Left forelimb (tissue), 1 donor: ENCODE measurements at regions not wholly inside any gene's neighbourhood (a gene's known extent, or its start where the extent isn't known, plus 50 kb on each side); places are given as distances from the start of the nearest gene placed in this dataset.
A peak's percentile ranks its signal among the peaks of the same experiment; 100 is the strongest.

ENCODE experiments used
- DNase-seq: peaks from one replicate; pipeline ENCODE4 v3.0.0-alpha.2; 2018; ENCODE audit warnings: low spot score

DNA sequence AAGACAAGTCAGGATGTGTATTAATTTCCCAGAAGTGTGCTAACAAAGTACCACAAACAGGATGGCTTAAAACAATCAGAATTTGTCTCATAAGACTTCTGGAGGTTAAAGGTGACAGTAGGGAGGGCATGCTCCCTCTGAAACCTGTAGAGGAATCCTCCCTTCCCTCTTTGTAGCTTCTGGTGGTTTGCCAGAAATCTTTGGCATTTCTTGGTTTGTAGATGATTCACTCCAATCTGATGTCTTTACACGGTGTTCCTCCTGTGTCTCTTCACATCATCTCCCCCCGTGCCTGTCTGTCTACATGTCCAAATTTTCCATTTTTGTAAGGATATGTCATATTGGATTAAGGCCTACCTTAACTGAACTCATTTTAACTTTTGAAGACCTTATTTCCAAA lies 471.5 kb downstream of the ZNF608 start:
- DNase-seq, result no peak

DNA sequence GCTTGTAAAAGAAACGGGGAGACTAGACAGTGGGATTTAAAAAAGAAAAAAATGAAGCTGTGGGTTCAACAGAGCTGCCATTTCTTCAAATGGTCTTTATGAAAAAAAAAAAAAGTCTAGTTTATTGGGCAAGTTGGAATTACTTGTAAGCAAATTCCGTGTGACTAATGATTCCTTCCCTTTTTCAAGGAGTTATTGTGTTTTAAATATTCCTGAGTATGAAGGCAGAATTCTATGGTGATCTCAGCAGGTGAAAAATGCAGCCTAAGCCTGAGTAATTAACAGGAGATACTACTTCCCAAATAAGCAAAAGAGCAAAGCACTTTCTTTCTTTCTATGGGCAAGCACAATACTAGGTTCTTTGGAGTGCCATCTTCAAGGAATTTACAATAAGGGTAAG lies 481.9 kb downstream of the ZNF608 start:
- no peak for DNase-seq

DNA sequence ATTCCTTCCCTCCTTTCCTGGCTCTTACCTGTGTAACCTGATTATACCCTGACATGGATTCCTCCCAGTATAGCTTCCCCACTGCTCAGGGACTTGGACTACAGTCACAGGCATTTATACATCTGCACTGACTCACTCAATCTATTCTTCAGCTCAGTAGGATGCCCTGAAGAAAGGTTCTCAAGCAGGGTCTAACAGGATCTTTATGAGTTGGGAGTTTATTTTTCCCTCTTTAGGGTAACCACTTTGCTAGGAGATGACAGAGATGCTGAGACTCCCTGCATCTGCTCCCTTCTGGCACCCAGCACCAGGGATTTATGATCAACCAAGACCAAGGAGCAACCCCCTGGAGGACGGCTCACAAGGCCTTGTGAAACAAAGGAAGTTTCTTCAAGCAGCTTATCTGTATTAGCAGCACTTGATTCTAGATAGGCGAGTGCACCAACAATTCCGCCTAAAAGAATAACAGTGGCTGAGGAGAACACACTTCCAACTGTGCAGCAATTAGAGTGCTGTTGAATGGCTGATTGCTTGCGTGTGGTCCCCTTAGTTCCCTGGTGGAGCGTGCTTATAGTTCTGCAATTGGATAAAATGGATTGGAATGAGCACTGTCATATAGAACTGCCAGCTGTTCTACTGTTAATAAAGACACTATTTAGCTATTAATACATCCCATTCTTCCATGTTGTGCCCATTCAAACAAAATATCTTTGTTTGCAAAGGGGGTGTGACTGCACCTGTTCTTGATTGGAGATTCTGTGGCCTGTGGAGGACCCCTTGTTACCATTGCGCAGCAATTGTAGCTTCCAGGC lies 482.6 kb downstream of the ZNF608 start:
- DNase-seq, result no peak

DNA sequence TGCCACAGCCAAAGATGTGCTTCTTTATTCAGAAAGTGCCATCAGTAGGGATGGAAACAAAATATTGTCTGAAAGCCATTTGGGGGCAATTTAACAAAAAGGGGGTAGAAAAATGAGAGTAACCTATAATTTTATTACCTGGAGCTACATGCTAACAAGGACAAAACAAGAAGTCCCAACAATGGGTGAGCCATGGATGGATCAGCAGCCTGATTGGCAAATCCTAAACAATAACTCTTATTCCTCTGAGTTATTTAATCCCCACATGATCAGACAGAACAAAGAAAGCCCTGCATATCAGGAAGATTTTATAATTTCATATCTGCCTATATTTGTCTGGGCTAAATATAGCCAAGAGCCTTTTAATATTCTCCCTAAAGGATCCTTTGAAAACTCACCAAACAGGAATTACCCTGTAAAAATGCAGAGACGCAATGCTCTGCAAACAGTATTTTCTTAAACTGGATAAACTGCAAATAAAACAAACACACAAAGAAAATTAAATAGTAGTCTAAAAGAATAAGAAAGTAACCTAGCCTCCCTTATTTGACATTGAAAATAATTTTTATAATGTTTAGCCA lies 483.4 kb downstream of the ZNF608 start:
- DNase-seq, result no peak

DNA sequence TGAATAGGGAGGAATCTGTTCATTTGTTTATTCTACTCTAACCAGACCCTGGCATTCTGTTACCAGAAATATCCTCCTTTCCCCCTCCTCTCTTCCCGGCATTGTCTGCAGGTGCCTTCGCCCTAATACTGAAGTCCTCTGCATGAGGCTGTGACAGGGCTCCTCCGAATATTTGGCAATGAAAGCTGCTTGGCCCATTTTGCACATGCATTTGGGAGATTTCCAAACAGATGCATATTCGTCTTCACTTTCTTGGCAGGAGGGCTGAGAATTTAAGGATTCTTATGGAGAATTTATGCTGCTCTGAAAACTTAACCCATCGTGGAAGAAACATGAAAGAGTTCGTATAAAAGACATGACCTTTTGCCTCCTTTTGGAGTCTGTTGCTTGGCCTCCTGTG lies 484.0 kb downstream of the ZNF608 start:
- DNase-seq, result peak; percentile 73

DNA sequence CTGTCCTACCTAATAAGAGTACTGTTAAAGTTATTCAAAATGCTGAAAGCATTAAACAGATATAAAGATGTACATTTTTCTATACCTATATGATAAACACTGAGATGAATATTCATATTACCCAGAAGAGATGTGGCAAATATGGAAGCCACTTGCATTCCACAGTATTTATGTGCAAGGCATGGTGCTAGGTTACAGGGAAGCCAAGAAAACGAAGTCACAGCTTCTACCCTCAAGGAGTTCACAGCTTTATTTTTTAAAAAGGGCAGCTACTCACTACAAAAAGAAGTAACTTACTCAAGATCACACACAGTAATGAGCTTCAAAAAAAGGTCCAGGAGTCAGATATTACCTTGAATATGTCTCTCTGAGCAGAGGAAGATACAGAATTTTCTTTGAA lies 484.6 kb downstream of the ZNF608 start:
- no peak for DNase-seq

DNA sequence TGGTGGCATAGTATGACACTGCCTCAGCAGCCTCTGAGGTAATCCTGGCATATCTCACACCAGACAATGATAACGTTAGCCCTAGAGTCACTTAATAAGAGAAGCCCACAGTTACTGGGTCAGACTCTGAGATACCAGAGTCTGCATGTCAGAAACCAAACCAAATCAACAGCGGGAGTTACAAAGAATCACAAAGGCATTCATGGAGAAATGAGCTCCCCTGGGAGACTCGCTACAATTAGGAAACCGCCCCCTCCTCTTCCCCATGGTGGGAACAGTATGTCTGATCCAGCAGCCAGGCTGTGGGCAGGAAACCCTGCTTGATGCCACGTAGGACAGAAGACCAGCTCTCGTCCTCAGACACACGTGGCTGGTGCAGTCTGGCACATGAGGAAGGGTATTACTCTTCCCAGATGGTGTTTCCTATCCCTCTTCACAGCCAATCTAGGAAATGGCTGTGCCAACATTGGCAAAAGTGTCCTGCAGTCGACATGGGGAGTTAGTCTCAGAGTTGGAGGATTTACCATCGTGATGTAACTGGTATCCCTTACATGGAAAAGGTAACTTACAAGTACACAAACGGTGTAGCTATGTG lies 485.4 kb downstream of the ZNF608 start:
- DNase-seq, result no peak

DNA sequence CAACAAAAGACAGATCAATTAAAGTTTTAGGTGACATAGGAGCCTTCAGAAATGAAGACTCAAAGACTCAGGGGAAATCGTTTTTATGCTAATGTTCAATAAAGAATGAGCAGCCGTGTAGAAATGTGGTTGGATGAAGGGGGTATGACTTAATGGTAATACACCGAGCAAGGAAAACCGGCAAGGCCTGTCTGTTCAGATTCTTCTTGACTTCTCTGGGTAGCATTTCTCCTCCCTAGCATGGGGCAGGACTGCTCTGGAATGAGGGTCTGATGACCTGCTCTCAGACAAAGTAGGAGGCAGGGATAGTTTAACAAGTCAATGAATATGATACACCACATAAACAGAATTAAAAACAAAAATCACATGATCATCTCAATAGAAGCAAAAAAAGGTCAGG lies 487.4 kb downstream of the ZNF608 start:
- DNase-seq, result no peak

DNA sequence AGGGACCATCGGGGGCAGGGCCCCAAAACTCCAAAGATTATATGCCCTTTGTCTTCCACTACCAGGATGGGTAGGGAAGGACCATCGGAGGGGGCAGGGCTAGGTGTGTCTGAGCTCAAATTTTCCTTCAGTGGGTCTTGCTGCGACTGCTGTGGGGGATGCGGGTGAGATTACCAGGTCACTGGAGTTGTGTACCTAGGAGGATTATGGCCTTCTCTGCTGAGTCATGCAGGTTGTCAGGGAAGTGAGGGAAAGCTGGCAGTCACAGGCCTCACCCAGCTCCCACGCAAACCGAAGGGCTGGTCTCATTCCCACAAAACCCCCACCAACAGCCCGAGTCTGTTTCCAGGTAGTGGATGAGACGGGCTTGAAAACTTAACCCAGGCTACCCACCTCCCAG lies 489.4 kb downstream of the ZNF608 start:
- no peak for DNase-seq

DNA sequence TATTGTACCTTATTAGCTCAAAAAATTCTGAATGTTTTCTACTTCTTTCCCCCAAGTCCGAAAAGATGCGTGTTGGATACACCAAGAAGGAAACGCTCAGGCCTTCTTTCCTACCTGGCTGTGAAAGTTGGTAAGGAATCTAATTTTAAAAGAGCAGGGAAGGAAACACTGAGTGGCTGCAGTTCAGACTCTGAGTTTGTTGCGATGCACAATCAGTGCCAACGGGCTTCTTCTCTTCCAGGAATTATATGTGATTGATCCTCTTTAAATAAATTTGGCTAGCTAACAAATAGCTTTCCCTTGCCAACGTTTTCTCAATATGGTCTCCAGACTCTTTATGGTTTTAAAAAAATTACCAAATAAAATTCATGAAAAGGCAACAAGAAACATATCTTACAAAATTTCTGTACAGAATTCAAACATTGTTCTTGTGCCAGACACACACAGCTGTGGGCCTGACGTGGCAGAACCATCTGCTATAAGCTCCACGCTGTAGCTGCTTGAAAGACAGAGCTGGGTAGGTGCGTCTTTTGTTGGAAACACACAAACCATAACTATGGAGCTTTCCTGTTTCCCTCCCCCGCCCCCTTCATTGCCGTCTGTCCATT lies 493.1 kb downstream of the ZNF608 start:
- DNase-seq, result no peak

DNA sequence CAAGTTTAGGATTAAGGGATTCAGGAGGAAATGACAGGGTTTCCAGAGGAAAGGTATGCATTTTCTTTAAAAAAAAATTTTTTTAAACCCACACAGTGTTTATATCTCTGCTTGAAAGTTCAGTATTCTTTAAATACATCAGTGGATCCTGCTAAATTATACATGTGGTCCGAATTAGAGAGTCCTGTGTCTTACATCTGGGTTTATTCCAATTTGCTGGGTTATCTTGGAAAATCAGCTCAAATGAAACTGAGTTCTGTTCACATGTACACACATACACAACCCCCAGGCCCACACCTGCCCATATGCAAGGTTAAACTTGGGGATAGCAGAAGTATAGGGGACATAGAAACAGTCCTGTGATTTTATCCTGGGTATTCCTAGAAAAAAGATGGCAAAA lies 493.7 kb downstream of the ZNF608 start:
- no peak for DNase-seq

DNA sequence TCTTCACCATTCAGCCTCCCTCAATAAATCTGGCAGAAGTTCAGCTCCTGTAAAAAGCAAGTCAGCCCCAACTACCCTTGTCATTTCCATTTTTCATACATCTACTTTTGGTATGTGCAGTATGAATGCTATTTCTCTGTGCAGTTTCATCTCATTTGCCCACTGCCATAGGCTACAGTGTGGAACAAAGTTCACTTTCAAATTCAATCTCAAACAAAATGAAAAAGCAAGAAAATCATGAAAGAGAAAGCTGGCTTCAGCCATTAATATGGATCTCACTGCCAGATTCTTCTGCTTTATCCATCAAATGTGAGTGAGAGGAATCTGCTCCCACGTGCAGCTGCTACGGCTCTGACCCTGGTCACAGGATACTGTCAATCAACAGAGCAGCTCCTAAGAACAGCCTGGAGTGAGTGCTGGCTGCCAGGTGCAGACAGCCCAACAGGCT lies 494.2 kb downstream of the ZNF608 start:
- DNase-seq, result no peak

DNA sequence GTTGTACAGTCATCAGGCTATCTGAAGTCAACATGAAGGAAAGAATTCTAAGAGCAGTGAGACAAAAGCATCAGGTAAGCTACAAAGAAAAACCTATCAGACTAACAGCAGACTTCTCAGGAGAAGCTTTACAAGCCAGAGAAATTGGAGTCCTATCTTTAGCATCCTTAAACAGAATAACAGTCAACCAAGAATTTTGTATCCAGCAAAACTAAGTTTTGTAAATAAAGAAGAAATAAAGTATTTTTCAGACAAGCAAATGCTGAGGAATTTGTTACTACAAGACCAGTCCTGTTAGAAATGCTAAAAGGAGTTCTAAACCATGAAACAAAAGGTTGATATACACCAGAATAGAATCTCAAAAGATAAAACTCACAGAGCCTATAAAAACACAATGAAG lies 501.2 kb downstream of the ZNF608 start:
- DNase-seq, result no peak

DNA sequence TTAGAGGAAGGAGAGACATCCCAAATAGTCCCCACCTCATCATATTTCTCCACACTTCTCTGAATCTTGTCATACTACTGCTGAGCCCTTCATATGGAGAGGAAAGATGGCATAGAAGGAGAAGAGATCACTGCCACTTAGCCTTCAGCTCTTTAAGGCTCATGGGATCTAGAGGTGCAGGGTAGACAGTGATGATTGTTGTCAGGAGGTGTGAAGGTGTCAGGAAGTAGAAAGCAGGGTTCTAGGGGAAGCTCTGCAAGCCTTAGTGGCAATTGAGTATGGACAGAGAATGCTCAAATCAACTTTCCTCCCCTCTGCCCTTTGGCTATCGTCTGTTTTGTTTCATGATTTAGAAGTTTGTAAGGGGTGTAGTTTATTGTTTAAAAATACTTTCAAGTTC lies 505.7 kb downstream of the ZNF608 start:
- no peak for DNase-seq

DNA sequence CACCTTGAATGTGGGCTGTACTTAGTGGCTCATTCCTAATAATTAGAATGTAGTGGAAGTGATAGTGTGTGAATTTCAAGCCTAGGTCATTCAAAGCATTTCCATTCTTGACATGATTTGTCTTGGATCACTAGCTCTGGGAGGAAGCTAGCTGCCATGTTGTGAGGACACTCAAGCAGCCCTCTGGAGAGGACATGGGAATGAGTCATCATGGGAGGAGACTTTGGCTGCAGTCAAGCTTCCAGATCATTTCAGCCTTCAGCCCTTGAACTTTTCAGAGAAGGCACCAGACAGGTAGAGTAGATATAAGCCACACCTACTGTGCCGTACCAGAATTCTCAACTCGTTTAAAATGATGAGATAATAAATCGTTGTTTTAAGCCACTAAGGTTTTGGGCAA lies 506.9 kb downstream of the ZNF608 start:
- no peak for DNase-seq

DNA sequence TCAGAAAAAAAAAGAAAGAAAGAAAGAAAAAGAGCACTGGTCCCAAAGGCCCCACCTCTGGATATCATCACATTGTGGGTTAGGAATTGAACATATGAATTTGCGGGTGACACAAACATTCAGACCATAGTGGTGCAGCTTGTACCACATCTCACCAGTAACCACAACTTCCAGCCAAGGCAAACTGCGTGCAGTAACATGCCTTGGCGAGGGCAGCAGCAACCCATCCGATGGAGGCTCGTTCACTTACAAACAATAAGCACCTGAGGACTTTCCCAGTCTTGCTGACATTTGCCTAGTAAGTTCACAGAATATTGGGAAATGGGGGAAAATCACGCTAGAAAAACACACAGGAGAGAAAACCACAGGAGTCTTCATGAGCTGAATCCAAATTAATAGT lies 508.1 kb downstream of the ZNF608 start:
- no peak for DNase-seq

DNA sequence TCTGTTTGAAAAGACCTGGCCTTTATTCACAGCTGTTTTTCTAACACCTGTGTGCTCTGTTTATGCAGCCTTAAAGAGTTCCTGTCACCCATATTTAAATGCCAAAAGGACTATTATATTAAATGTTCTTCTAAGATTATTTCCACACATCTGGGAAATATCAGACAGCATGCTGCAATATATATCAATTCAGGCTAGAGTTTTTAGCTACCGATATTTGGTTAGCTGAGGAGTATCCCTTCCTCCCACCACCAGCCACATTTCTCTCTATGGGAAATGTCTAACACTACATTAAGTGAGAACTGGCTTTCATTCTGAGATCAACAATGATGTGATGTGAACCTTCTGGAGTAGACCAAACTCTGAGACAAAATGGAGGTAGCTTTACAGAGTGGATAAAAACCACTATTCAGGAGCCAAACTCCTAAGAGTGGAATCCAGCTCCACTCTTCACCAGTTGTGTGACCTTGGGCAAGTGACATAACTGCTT lies 509.2 kb downstream of the ZNF608 start:
- no peak for DNase-seq

DNA sequence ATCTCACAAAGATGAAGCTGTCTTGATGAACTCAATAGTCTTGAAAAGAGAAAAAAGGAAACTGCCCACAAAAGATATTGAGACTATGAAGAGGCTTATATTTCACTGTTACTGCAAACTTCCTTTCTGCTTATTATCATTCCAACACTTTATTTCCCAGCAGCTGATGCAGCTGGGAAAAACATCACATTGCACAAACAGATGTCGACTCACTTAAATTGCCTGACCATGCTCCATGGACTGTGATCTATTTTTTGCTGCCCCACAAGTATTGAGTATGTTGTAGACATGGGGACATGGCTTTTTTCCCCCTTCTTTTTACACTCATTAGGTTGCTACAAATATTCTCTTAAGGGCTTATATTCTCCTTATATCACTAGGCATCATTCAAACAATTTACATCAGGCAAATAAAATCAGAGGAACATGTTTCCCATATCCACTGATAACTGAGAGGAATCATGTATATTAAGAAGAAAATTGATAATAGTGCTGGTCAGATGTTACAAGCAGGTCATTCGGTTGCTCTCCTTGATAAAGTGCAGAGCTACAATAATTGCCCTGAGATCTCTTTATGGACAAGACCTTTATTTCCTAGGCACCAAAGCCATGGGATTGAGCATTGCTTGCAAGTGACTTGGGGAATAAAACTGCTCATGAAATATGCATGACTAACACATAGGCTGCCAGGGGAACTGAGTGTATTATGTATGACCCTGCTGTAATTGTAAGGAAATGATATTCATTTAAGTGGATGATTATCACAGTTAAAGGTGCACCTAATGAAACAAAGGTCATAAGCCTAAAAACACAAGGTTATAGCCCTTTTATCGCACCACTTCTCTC lies 509.9 kb downstream of the ZNF608 start:
- no peak for DNase-seq

DNA sequence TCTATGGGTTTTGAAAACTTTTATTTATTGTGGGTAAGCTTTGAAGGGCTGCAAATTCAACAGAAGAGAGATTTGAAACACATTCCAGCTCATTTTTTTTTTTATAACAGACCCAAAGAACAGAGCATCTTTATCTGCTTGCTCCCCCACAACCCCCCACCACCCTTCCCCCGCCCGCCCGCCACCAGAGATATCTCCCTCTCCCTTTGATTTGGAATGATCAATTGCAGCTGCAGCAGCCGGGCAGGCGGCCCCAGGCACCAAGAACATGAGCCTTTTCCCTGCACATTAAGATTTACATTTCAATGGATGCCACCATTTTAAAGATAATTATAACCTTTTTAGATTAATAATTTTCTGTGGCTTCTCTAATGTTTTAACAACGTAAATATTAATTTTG lies 510.9 kb downstream of the ZNF608 start:
- no peak for DNase-seq

DNA sequence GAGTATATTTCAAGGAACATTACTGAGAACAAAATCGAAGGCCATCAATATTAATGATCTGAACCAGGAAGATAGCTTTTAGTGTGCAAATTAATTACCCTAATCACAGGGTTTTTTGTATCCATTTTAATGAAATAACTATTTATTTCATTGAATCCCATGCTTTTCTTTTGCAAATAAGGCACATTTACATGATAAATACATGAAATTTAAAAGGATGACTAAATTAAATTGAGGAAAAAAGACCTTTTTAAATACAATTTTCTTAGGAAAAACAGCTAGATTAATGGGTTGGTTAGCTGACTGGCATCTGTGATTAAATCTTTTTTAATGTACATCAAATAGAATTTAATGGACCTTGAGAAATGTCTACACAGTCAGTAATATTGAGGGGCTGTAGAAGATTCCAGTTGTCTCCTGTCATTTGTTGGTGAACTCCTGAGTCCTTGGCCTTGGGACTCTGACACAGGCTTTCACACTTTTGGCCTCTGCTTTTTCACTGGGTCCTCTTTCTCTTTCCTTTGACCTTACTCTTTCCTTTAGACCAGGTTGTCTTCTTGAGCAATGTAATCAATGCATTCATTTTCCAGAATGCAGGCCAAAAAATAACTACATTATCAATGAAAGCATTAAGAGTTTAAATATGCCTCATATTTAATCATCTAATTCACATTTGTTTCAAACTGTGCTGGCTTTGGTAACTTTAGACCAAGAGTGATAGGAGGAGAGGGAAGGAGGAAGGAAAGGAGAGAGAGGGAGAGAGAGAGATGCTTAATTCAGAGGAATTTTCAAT lies 511.5 kb downstream of the ZNF608 start:
- no peak for DNase-seq
